A673 (cell line): ENCODE measurements at regions not wholly inside any gene's neighbourhood (a gene's known extent, or its start where the extent isn't known, plus 50 kb on each side); places are given as distances from the start of the nearest gene placed in this dataset.

Source experiments
- CTCF ChIP-seq: fragments of 300-800, 200-600 bp; sonication (generic); conservative IDR thresholded peaks from 2 replicates; pipeline ENCODE4 v1.5.1; 2017; ENCODE audit warnings: low read depth, mild to moderate bottlenecking, antibody characterized with exemption, low read length, moderate library complexity, mixed read lengths
- EZH2 ChIP-seq: fragments of 200-600 bp; sonication (generic); IDR thresholded peaks from 2 replicates; pipeline ENCODE4 v1.6.1; 2017; ENCODE audit warnings: borderline replicate concordance, low read depth, mild to moderate bottlenecking, mixed read lengths, antibody characterized with exemption, low read length; ENCODE audit not compliant: poor library complexity, severe bottlenecking

GRCh38 chr6:84905823-84906222 lies 141.4 kb upstream of the TBX18 start:
- no peak for TF ChIP-seq CTCF
- no peak for TF ChIP-seq EZH2
